Stimulated activated CD4-positive, alpha-beta T cell treated with anti-CD3 and anti-CD28 coated beads, Interleukin-15, amount 100 ng/mL, for 48 hours (primary cell): ENCODE measurements at regions not wholly inside any gene's neighbourhood (a gene's known extent, or its start where the extent isn't known, plus 50 kb on each side); places are given as distances from the start of the nearest gene placed in this dataset.

ENCODE experiments used
- DNase-seq, 2 donors: peaks; one replicate each; pipeline ENCODE4 v3.0.0-alpha.2; 2020; ENCODE audit warnings: low read depth in 2 of 2

DNA sequence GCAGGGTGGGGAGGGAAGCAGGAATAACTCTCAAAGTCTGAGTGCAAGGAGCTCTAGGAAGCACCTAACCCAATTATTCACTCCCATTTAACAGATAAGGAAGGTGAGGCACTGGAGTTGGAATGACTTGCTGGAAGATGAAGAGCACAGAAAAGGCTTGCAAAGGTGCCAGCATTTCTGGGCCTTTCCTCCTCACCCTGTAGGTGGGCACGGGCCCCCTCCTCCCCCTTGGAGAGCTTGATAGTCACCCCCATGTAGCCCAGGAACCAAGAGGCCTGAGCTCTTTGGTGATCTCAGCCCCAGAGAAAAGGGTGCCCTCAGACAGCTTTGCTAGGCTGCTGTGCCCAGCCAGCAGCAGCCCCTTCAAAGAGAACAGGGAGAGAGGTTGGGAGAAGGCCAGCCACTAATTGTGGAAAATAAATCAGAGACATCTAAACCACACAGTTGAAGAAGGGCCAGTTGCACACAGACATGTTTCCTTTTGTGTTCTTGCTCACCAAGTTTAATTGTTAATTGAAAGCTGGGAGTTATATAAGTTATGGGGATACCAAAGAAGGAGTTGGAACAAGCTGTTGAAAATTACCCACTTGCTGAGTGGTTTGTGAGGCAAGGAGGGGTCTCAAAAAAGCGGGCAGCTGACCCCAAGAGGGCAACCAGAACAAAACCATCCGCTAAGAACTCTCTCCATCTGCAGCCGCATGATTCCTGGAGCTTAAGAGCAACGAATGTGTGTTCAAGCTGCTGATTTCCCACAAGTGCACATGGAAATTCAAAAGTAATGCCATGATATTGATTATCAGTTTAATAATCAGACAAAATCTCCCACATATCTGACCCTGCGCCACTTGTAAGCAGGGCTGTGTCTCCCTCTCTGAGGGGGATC, 77.0 kb downstream of the MRPL14 start:
- DNase-seq: no peak

DNA sequence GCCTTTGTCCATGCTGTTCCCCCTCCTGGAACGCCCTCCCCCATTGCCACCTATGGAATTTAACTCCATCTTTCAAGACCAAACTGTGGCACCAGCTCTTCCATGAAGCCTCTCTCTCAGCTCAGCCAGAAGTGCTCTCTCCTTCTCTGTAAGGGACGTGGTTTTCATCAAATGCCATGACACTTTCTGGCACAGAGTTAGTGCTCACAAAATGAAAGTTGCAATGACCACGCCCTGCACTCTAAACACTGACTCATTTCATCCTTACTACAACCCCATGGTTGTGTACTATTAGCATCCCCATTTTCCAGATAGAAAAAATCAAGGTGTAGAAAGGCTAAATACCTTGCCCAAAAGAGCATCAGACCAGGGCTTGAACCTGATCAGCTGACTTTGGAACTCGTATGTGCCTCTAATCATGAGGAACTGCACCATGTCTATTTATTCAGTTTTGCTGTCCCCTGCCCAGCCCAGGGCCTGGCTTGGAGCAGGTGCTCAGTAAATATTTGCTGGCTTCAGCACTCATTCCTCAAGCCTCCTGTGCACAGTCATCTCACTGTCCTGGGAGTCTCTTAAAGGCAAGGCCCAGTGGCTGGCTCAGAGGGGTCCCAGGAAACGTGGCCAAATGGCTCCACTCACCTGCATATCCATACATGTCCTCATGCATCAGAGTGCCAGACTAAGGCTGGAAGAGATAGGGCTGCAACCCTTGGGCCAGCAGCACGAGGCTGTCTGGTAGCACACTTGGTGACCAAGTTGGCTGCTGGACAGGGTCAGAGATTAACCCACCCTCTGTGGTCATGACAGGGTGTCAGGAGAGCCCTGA, 77.9 kb downstream of the MRPL14 start:
- no peak for DNase-seq

DNA sequence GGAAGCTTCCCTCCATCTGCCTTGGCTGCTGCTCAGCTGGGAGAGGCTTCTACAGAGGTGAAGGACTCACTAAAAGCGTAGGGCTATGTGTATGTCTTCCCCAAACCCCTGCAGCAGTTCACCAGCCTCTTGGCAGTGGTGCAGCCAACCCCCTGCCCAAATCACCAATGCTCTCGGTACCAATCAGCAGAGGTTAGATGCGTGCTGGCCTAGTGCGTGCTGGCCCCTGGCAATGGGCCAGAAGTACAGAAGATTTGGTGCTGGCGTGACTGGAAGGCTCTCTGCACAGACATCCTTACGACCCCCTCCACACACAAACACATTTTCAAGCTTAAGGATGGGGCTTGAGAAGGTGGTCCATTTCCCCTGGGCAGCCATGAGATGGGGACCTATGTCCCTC, 79.0 kb downstream of the MRPL14 start:
- DNase-seq: no peak

DNA sequence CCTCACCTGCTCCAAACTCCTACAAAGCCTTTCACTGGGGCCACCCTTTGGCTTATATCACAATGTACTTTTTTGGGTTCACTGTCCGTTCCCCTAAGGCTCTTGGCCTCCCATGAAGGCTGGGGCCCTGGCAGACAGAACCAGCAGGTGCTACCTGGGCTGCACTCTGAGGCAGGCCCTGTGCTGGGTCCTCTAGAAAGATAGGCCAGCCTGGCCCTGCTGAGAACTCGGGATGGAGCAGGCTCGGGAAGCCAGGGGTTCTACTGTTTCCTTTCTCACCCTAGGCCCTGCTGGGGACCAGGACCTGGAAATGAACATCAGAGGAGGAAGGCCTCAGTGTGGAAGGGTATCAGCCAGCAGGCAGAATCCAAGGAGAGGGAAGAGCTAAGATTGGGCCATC, 79.5 kb downstream of the MRPL14 start:
- DNase-seq: no peak

DNA sequence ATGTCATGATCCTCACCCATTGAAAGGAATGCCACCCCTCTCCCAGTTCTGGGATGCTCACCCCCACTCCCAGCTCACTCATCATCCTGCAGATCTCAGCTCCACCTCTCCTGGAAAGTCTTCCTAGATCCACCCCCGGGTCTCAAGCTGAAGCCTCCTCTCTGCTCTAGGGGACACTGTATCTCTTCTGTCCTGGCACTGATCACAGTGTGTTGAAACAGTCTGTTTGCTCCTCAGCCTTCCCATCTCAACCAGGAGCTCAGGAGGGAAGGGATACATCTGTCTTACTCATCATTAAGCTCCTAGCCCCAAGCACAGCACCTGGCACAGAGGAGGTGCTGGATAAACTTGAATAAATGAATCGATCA, 80.1 kb downstream of the MRPL14 start:
- no peak for DNase-seq

DNA sequence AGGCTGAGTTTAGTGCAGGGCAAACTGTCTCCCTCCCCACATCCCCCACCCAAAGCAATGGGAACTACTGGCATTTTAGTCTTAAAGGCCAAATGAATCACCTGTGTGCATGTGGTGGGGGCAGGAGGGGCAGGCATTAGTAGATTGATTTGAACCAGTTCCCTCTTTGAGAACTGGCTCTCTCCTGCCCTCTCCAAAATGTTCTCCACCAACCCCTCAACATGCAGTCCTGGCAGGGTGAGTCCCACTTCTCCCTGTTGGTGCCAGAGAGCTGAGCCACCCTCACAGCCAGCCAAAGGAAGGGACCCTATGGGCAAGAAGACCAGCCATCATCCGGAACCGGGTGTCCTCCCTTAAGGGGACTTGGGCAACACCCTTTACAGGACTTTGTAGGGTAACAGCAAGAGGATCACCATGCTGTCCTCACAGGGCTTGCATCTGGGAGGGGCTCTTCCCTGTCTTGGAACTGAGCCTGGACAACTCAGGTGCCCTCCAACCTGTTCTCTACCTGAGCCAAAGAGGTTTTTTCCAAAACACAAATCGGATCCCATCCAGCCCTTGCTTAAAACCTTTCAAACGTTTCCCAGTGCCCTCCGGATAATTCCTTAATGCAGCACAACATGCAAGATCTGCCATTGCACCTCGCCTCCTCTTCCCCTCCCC, 80.6 kb downstream of the MRPL14 start:
- DNase-seq: no peak

DNA sequence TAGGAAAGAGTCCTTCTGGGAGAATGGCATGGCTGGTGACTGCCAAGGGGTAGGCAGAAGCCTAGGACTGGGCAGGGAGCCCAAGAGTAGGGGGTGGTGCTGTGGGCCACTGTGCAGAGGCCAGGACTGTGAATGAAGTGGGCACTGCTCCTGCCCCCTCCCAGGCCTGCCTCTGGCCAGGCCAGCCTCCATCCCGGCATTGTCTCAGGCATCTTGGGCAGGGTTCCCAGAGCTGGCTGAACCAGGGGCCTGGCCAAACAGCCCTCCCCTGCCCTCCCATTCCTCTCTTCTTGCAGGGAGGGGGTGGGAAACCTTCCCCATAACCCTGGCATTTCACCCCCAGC, 81.6 kb downstream of the MRPL14 start:
- DNase-seq: no peak

DNA sequence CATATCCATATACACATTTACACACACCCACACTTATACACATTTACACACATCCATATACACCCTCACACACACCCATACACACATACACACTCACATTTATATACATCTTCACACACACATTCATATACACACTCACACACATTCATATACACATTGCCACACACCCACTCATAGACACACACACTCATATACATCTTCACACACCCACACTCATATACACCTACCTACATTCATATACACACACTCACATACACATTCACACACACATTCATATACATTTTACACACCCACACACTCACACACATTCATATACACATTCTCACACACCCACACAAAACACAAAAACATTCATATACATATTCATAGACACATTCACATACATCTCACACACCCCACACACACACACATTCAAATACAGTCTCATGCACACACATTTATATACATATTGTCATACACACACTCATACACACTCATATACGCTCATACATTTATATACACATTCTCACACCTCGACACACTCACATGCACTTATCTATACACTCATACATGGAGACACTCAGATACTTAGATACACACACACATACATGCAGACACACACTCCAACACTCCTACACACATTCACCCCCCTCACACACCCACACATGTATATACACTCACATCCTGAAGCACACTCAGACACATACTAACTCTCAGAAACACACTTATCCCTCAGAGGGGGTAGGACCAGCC, 82.1 kb downstream of the MRPL14 start:
- DNase-seq: no peak

DNA sequence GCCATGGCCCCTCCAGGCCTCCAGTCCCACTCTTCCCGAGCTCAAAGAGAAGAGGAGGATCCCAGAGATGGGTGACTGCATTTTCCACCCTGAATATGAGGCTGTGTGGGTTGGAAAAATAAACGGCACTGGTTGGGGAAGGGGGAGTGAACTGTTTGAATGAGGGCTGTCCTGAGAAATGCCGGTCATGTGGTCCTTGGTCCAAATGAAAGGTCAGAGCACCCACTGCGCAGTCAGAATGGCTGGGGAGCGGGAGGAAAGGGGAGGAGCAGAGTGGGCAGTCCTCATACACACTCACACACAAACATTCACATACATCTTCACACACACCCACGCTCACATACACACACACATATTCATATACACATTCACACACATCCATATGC, 83.1 kb downstream of the MRPL14 start:
- no peak for DNase-seq

DNA sequence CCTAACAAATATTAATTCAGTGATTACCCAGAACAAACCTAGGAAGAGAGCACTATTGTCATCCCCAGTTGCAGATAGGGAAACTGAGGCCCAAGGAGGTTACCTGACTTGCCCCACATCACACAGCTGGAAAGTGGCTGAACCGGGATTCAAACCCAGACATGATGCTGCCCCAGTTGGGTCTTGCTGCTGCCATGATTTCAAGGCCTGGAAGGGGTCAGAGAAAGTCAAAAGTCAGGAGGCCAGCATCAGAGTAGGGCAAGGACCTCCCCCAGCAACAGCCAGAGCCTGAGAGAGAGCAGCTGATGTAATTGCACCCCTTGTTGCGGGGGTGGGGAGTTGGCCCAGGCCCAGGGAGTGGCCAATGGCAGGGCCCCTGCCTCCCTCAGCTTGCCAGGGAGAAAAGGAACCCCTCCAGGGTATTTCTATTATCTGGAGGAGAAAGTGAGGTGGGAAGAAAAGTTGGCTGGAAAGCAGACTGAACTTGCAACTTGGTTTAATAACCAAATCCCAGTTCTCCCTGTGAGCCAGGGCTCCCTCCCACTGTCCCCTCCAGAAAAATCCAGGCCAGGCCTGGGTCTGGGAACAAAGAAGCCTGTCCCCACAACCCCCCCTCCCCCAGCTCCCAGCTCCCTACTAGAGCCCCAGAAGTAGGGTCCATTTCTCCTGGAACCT, 83.6 kb downstream of the MRPL14 start:
- no peak for DNase-seq

DNA sequence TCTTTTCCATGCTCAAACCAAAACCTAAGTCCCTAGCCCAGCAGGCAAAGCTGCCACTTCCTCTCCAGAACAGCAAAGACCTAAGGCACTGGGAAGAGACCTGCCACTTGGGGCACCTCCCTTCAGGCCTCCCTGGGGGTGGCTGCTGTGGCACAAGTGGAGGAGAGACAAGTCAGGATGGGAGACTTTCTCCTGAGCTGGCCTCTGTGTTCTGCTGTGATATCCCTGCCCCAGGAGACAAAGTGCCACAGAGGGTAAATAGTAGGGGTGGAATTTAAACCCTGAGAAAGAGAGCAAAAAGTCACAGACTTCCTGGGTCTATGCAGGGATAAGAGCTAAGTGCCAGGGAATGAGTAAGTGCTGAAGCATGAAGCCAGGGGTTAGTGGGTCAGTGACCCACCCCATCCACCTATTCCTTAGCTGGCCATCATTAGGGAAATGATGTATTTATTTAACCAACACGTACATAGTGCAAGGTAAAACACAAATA, 84.2 kb downstream of the MRPL14 start:
- DNase-seq: no peak

DNA sequence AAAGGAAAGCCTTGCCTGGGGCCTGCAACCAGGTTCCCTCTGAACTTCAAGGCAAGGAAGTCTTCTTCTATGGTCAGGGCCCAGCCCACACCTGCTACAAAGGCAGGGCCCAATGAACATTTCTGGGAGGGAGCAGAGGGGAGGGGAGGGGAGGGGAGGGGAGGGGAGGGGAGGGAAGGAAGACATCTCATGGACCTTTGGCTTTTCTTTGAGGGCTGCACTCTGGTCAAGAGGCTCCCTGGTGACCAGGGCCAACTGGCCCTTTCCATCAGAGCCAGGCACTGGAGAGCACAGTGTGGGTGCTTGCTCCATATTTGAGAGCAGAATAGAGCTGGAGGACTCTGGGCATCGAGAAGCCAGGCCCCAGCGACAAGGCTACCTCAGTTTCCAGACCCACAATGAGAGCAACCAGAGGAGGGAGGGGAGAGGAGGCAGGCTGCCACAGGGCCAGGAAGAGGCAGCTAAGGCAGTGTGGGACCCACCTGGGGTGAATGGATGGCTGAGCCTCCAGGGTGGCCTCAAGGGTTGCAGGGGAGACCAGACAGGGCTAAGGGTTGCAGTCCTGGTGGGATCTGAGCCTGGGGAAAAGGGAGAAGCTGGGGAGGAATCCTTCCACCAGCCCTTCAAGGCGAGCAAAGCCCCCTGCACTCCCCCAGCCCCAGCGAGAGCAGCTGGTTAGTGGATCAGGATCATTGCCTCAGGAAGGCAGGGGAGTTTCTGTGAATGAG, 84.8 kb downstream of the MRPL14 start:
- no peak for DNase-seq

DNA sequence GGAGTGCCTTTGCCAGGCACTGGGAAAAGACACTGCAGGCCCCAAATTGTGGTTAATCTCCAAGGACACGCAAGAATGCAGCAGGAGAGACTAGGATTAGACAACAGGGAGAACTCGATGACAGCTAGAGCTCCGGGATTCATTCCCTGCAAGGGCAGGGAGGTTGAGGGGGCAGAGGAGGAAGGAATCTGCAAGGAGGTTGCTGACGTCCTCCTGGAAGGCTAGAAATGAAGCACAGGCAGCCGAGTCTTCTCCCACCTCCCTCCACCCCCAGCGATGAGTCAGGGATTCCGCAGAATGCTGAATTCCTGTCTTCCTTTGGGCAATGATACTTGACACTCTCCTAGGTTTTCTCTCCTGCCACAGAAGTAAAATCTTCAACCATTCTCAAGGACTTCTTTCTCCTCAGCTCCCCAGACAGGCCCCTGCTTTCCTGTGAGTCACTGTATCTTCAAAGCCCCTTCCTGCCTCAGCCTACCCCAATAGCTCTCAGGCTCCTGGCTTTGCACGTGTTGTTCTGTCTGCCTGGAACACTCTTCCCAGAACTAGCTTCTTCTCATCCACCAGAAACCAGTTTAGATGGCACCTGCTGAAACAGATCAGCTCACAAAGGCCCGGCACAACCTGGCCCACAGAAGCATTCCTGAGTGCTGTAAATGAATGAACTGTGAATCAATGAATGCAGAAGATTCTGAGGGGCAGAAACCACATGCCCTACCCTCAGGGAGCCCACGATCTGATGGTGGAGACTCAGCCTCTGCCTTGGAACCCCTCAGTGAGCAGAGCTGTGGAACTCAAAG, 85.6 kb downstream of the MRPL14 start:
- DNase-seq: no peak

DNA sequence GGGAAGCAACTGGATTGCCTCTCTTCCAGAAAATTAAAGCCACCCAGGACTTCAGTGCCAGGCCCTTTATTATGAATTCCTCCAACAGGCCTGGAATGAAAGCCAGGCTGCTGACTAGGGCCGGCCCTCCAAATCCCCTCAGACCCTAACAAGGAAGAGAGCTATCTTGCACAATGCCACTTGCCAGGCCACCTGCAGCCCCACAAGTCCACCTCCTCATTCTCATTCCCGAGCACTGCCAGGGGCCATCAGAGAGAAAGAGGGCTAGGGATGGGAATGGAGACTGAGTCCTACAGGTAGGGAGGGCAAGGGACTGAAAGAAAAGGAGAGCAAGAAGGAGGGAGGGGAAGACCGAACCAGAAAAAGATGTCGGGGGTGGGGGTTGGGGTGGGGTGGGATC, 86.5 kb downstream of the MRPL14 start:
- no peak for DNase-seq

DNA sequence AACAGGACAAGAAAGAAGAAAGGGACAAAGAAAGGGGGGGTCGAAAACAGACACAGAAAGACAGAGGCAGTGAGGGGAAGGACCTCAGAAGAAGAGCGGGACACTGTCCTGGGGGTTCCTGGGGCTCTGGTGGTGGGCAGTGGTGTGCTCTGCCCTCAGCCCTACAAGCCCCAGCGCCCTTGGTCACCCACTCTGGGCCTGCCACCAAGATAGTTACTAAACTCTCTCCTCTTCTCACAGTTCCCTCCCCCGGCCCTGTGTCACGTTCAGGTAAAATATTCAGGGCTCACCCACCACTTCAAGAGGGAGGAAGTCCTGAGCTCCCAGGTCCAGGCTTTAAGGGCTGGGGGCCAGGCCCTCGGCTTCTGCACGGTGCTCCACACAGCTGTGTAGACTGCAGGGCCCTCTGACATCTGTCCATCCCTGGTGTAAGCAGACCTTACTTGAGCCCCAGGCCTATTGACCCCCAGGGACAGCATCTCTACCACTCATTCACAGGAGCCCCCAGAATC, 87.4 kb downstream of the MRPL14 start:
- no peak for DNase-seq

DNA sequence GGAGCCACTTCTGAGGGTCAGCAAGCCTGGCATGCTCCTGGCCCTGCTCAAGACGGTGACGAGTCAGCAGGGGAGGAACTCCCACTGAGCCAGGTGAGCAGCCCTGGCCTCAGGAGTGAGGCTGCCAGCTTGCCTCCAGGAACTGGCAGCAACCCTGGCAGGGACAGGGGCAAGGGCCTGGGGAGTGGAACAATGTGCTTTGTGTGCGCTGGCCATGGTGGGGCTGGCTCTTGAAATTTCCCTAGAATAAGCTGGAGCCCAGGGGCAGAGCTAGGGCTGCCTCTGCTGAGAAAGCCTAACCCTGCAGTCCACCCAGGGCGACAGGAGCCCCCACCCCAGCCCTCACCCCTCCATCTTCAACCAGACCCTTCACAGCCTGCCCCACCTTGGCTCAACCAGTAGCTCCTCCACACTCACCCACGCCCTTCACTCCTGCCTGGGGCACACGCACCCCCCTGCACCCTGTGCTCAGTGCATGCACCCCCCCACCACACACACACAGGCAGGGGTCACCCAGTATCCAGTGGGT, 88.0 kb downstream of the MRPL14 start:
- no peak for DNase-seq

DNA sequence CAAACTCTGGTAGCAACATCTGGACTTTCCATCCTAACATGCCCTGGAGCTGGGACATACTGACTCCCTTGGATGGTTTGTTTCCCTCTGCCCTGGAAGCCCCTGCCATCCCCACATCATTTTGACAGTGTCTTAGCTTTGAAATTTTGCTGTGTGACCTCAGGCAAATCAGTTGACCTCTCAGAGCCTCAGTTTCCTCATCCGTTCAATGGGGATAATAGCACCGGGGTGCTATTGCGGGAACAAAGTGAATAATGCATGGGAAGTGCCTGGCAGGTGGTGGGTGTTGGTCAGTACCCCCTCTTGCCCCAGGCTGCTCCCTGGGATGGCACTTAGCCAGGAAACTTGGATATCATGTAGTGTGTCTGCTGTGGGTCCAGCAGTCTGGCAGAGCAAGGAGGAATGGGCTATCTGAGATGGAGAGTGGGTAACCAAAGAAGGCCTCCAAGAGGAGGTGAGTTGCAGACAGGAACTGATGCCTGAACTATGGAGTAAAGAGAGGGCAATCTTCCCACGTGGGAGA, 88.6 kb downstream of the MRPL14 start:
- no peak for DNase-seq

DNA sequence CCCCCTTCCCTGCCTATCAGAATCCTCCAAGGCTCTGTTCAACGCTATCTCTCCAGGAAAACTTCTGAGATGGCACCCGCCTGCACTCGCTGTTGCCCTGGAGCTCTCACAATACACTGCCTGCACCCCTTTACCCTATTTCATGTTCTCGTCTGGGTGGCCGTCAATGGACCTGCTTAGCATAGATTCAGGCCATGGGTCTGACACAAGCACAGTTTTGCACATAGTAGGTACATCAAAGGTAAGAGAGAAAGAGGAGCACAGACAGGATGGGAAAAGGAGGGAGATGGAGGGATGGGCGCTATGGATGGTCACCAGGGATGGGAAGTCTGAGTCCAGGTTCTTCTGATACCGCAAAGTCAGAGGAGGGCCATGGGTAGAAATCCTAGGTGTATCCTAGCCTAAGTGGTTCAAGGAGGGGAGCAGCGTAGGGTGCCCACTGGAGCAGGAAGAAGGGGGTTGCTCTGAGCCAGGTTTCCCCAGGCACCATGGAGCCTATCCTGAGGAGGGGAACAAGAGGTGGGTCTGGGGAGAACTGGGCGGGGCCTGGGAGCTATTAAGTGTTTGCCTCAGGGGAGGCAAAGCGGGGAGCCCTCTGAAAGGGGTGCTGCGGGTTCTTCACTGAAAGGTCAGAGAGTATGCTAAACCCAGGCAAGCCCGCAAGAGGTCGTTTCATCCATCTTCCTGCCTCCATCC, 89.3 kb downstream of the MRPL14 start:
- DNase-seq: no peak
